Colonic mucosa (tissue), 4 donors: ENCODE measurements at regions not wholly inside any gene's neighbourhood (a gene's known extent, or its start where the extent isn't known, plus 50 kb on each side); places are given as distances from the start of the nearest gene placed in this dataset.

ENCODE experiments used
- DNase-seq: peaks from one replicate; pipeline ENCODE4 v3.0.0-alpha.2; 2020
- H3K27ac ChIP-seq: fragments of 200-600 bp; one replicate; pipeline ENCODE4 v1.8.0; 2021
- H3K27me3 ChIP-seq: fragments of 200-600 bp; one replicate; pipeline ENCODE4 v1.8.0; 2021
- H3K36me3 ChIP-seq: fragments of 200-600 bp; one replicate; pipeline ENCODE4 v1.8.0; 2021
- H3K4me1 ChIP-seq: fragments of 200-600 bp; one replicate; pipeline ENCODE4 v1.8.0; 2021; ENCODE audit warnings: mild to moderate bottlenecking
- H3K4me3 ChIP-seq: fragments of 200-600 bp; one replicate; pipeline ENCODE4 v1.8.0; 2021
- H3K9ac ChIP-seq, 2 donors: one replicate each; pipeline ENCODE4 v1.7.0; 2013; ENCODE audit warnings: control low read depth in 2 of 2, low read depth in 2 of 2, low read length in 2 of 2
- H3K9me3 ChIP-seq: fragments of 200-600 bp; one replicate; pipeline ENCODE4 v1.8.0; 2021
- intact Hi-C: fragments of 100-400 bp; cut with DNase I; formaldehyde crosslinking; loops from one replicate; pipeline ENCODE4 v1.14.1; 2022
- TF ChIP-seq, protein P1 (sequence below): fragments of 200-600 bp; IDR thresholded peaks from one replicate; pipeline ENCODE4 v1.8.0; 2022; ENCODE audit warnings: antibody characterized with exemption, mild to moderate bottlenecking
- donor health status: healthy.
- donor health status: DM: no; HTN: no; CAD: no.
- donor health status: DM: no; HTN: no; CAD: no.

- no peak overlapping the region for H3K27ac ChIP-seq
- H3K4me1 ChIP-seq, result no peaks in the 10 kb centered on the region
- no peak overlapping the region for H3K9ac ChIP-seq
- H3K4me3 ChIP-seq, result no peak overlapping the region
- no peak for DNase-seq
- H3K9me3 ChIP-seq, result no peaks in the 10 kb centered on the region
- H3K27me3 ChIP-seq, result no peaks in the 10 kb centered on the region
- TF ChIP-seq, protein P1, sequence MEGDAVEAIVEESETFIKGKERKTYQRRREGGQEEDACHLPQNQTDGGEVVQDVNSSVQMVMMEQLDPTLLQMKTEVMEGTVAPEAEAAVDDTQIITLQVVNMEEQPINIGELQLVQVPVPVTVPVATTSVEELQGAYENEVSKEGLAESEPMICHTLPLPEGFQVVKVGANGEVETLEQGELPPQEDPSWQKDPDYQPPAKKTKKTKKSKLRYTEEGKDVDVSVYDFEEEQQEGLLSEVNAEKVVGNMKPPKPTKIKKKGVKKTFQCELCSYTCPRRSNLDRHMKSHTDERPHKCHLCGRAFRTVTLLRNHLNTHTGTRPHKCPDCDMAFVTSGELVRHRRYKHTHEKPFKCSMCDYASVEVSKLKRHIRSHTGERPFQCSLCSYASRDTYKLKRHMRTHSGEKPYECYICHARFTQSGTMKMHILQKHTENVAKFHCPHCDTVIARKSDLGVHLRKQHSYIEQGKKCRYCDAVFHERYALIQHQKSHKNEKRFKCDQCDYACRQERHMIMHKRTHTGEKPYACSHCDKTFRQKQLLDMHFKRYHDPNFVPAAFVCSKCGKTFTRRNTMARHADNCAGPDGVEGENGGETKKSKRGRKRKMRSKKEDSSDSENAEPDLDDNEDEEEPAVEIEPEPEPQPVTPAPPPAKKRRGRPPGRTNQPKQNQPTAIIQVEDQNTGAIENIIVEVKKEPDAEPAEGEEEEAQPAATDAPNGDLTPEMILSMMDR, result no peak
- H3K36me3 ChIP-seq, result no peaks in the 10 kb centered on the region
- intact Hi-C loops, result no loop called here
Measured at GRCh38 chr2:4690913-4691312, 987.5 kb downstream of the DCDC2C start.

DNA sequence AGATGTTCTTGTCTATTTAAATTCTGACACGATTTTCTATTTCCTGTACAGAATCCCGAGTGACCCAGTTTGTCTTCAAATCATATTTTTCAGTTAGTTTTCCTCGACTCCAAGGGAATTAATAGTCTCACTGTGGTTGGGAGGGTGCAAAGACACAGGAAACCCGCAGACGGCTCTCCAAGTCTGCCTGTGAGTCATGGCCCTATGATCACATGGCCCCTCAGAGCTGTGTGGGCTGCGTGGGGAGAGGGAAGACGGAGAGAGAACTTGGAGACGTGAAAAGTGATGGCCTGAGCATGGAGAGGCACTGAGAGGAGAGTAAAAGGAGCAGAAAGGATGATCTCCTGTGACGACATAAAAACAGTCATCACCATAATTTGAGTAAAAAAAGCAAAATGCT, 989.9 kb downstream of the DCDC2C start:
- no peaks in the 10 kb centered on the region for H3K27me3 ChIP-seq
- TF ChIP-seq, protein P1, result no peak
- H3K27ac ChIP-seq, result no peak overlapping the region
- H3K36me3 ChIP-seq, result no peaks in the 10 kb centered on the region
- intact Hi-C loops, result no loop called here
- DNase-seq, result no peak
- no peaks in the 10 kb centered on the region for H3K9me3 ChIP-seq
- H3K4me1 ChIP-seq, result no peaks in the 10 kb centered on the region
- H3K4me3 ChIP-seq, result no peak overlapping the region
- no peak overlapping the region for H3K9ac ChIP-seq

DNA sequence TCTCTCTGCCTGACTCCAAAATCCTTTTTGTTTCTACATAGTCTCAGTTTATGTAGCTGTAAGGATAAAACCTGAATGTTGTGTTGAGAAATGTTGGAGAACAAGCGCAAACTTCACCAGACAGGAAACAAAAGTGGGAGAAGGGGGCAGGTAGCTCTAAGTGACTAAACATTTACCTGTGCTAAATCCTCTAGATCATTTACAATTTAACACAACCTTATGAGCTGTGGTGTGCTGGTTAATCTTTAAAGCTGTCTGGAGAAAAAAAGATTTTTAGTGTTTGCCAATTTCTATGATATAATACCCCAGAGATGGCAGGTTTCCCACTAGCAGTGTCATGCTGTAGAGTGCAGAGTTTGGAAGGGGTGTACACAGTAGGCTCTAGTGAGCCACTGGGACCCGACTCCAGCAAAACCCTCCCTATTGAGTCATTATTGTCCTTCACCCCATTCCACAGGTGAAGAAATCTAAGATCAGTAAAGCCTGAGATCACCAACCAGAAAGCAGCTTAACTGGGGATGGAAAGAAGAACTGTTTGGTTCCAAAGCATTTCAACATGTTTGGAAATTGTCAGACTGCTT, 992.0 kb downstream of the DCDC2C start:
- TF ChIP-seq, protein P1, result no peak
- Histone ChIP-seq H3K27me3 (no peaks in the 10 kb centered on the region), H3K36me3 (no peaks in the 10 kb centered on the region), H3K9ac (no peak overlapping the region), H3K4me3 (no peak overlapping the region), H3K9me3 (no peaks in the 10 kb centered on the region), H3K27ac (no peak overlapping the region), H3K4me1 (no peaks in the 10 kb centered on the region)
- DNase-seq, result no peak
- intact Hi-C loops, result no loop called here

- H3K4me3 ChIP-seq, result no peak overlapping the region
- H3K9ac ChIP-seq, result no peak overlapping the region
- no peaks in the 10 kb centered on the region for H3K36me3 ChIP-seq
- intact Hi-C loops, result no loop called here
- DNase-seq, result no peak
- no peak overlapping the region for H3K27ac ChIP-seq
- H3K9me3 ChIP-seq, result no peaks in the 10 kb centered on the region
- no peaks in the 10 kb centered on the region for H3K4me1 ChIP-seq
- TF ChIP-seq, protein P1, result no peak
- H3K27me3 ChIP-seq, result no peaks in the 10 kb centered on the region
Measured at GRCh38 chr2:4715065-4715464, 977.1 kb upstream of the SOX11 start.

GRCh38 chr2:4718777-4719176, 973.4 kb upstream of the SOX11 start:
- no peaks in the 10 kb centered on the region for H3K27me3 ChIP-seq
- no peaks in the 10 kb centered on the region for H3K36me3 ChIP-seq
- TF ChIP-seq, protein P1, result no peak

DNA sequence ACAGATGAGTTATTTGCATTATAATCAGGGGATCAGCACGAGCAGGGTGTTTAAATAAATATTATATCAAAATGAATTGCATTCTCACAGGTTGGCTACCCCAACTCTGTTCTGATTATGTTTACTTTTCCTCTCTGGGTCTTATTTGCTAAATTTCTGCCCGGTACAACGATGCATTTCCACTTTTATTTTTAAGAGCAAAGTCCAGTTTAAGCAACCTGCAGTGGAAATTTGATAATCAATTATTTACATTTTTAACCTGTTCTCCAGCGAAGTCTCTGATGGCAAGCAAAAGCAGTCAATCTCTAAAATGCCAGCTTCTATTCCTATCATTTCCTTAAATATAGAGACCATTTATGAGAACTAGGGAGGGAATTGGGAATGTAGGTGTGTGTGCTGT, 966.6 kb upstream of the SOX11 start:
- no peak for DNase-seq
- intact Hi-C loops, result no loop called here
- TF ChIP-seq, protein P1, result no peak
- H3K27ac ChIP-seq, result no peak overlapping the region
- no peaks in the 10 kb centered on the region for H3K27me3 ChIP-seq
- no peaks in the 10 kb centered on the region for H3K4me1 ChIP-seq
- H3K36me3 ChIP-seq, result no peaks in the 10 kb centered on the region
- no peak overlapping the region for H3K4me3 ChIP-seq
- no peaks in the 10 kb centered on the region for H3K9me3 ChIP-seq
- H3K9ac ChIP-seq, result no peak overlapping the region

More at GRCh38 chr2:4718777-4719176, 973.4 kb upstream of the SOX11 start:
- Histone ChIP-seq H3K4me1 (no peaks in the 10 kb centered on the region), H3K9me3 (no peaks in the 10 kb centered on the region), H3K27ac (no peak overlapping the region), H3K9ac (no peak overlapping the region), H3K4me3 (no peak overlapping the region)
- intact Hi-C loops, result no loop called here
- no peak for DNase-seq
